CD4-positive, alpha-beta memory T cell (primary cell): ENCODE measurements at regions not wholly inside any gene's neighbourhood (a gene's known extent, or its start where the extent isn't known, plus 50 kb on each side); places are given as distances from the start of the nearest gene placed in this dataset.

Experiments
- CTCF ChIA-PET: fragments of 350-600 bp; sonication (Branson Sonifier 250); formaldehyde crosslinking; loops from one replicate; lab custom pipeline; 2021; ENCODE audit warnings: inconsistent platforms; ENCODE audit not compliant: partially characterized antibody; lab: Charles Lee
- POLR2A ChIA-PET: fragments of 350-600 bp; sonication (Branson Sonifier 250); formaldehyde crosslinking; loops from one replicate; lab custom pipeline; 2021; ENCODE audit not compliant: partially characterized antibody; lab: Charles Lee
- DNase-seq, 5 donors: peaks; one replicate each; pipeline versions ENCODE4 v3.0.0 to v3.0.0-alpha.2; 2020 to 2022; ENCODE audit warnings: mixed read lengths in 1 of 5
- H3K27ac ChIP-seq: one replicate; pipeline ENCODE4 v1.7.0; 2013; ENCODE audit warnings: low read depth, low read length
- H3K27me3 ChIP-seq: 2 replicates; pipeline ENCODE4 v1.7.0; 2013; ENCODE audit warnings: mild to moderate bottlenecking, low read length, moderate library complexity; ENCODE audit not compliant: insufficient read depth
- H3K36me3 ChIP-seq: 2 replicates; pipeline ENCODE4 v1.7.0; 2013; ENCODE audit warnings: mild to moderate bottlenecking, low read length, moderate library complexity; ENCODE audit not compliant: insufficient read depth
- H3K4me1 ChIP-seq: 2 replicates; pipeline ENCODE4 v1.7.0; 2013; ENCODE audit warnings: mild to moderate bottlenecking, low read length, moderate library complexity; ENCODE audit not compliant: insufficient read depth
- H3K4me3 ChIP-seq, 2 donors: one replicate each; pipeline ENCODE4 v1.7.0; 2013; ENCODE audit warnings: low read length in 2 of 2, mild to moderate bottlenecking in 1 of 2
- H3K9me3 ChIP-seq, 2 donors: one replicate each; pipeline ENCODE4 v1.7.0; 2013; ENCODE audit warnings: low read length in 2 of 2, control low read depth in 1 of 2; ENCODE audit not compliant: control insufficient read depth in 1 of 2
- H3K27ac Mint-ChIP-seq, 7 donors: one replicate each; pipeline ENCODE4 v1.8.0; 2020 to 2021; ENCODE audit warnings: mixed read lengths in 7 of 7, mild to moderate bottlenecking in 6 of 7, inconsistent platforms in 3 of 7, moderate library complexity in 3 of 7
- H3K27me3 Mint-ChIP-seq, 2 donors: one replicate each; pipeline ENCODE4 v1.8.0; 2020 to 2021; ENCODE audit warnings: mixed read lengths in 2 of 2
- H3K36me3 Mint-ChIP-seq, 2 donors: one replicate each; pipeline ENCODE4 v1.8.0; 2020 to 2021; ENCODE audit warnings: mixed read lengths in 2 of 2, inconsistent platforms in 1 of 2, mild to moderate bottlenecking in 1 of 2
- H3K4me1 Mint-ChIP-seq, 4 donors: one replicate each; pipeline ENCODE4 v1.8.0; 2020 to 2021; ENCODE audit warnings: mixed read lengths in 4 of 4, mild to moderate bottlenecking in 1 of 4
- H3K4me3 Mint-ChIP-seq, 8 donors: one replicate each; pipeline ENCODE4 v1.8.0; 2020 to 2021; ENCODE audit warnings: mixed read lengths in 8 of 8, mild to moderate bottlenecking in 7 of 8, moderate library complexity in 6 of 8, inconsistent platforms in 3 of 8
- H3K9me3 Mint-ChIP-seq, 8 donors: one replicate each; pipeline ENCODE4 v1.8.0; 2020 to 2021; ENCODE audit warnings: mixed read lengths in 8 of 8, mild to moderate bottlenecking in 5 of 8, inconsistent platforms in 3 of 8, moderate library complexity in 1 of 8
- intact Hi-C: fragments of 100-400 bp; cut with micrococcal nuclease; formaldehyde crosslinking; loops from one replicate; pipeline ENCODE4 v1.15.1; 2023

GRCh38 chrX:114332766-114333165 is 251.1 kb upstream of the HTR2C start:
- Mint-ChIP-seq H3K27me3 (no peaks in the 10 kb centered on the region), H3K9me3 (peaks cover 0 to 5% (median 0%) of the 10 kb centered on the region in 8 donors), H3K27ac (no peak overlapping the region), H3K4me3 (no peak overlapping the region), H3K4me1 (no peaks in the 10 kb centered on the region), H3K36me3 (no peaks in the 10 kb centered on the region)
- no peak overlapping the region for H3K4me3 ChIP-seq
- no peaks in the 10 kb centered on the region for H3K4me1 ChIP-seq
- POLR2A ChIA-PET = no interaction called here
- H3K27ac ChIP-seq = no peak overlapping the region
- no peaks in the 10 kb centered on the region for H3K9me3 ChIP-seq
- no peaks in the 10 kb centered on the region for H3K27me3 ChIP-seq
- no peaks in the 10 kb centered on the region for H3K36me3 ChIP-seq
- CTCF ChIA-PET = no interaction called here
- intact Hi-C loops = no loop called here
- no peak for DNase-seq

GRCh38 chrX:114334473-114334982 is 249.4 kb upstream of the HTR2C start:
- peaks cover 0 to 5% (median 0%) of the 10 kb centered on the region in 8 donors for H3K9me3 Mint-ChIP-seq
- H3K4me1 Mint-ChIP-seq = no peaks in the 10 kb centered on the region
- no peaks in the 10 kb centered on the region for H3K9me3 ChIP-seq
- no peaks in the 10 kb centered on the region for H3K36me3 ChIP-seq
- no peak overlapping the region for H3K4me3 ChIP-seq
- intact Hi-C loops = no loop called here
- H3K27ac ChIP-seq = no peak overlapping the region
- H3K4me1 ChIP-seq = no peaks in the 10 kb centered on the region
- no peaks in the 10 kb centered on the region for H3K36me3 Mint-ChIP-seq
- no peak overlapping the region for H3K4me3 Mint-ChIP-seq
- POLR2A ChIA-PET = no interaction called here
- CTCF ChIA-PET = no interaction called here
- no peak for DNase-seq
- no peaks in the 10 kb centered on the region for H3K27me3 ChIP-seq
- H3K27ac Mint-ChIP-seq = no peak overlapping the region
- H3K27me3 Mint-ChIP-seq = no peaks in the 10 kb centered on the region

- Mint-ChIP-seq H3K27me3 (no peaks in the 10 kb centered on the region), H3K4me1 (no peaks in the 10 kb centered on the region), H3K9me3 (peaks cover 0 to 5% (median 0%) of the 10 kb centered on the region in 8 donors), H3K4me3 (no peak overlapping the region), H3K27ac (no peak overlapping the region), H3K36me3 (no peaks in the 10 kb centered on the region)
- Histone ChIP-seq H3K4me1 (no peaks in the 10 kb centered on the region), H3K4me3 (no peak overlapping the region), H3K9me3 (no peaks in the 10 kb centered on the region), H3K27me3 (no peaks in the 10 kb centered on the region), H3K27ac (no peak overlapping the region), H3K36me3 (no peaks in the 10 kb centered on the region)
- POLR2A ChIA-PET = no interaction called here
- no peak for DNase-seq
- CTCF ChIA-PET = no interaction called here
- intact Hi-C loops = no loop called here
These were observed 245.0 kb upstream of the HTR2C start for GRCh38 chrX:114338870-114339269.

GRCh38 chrX:114344756-114345349 is 239.0 kb upstream of the HTR2C start:
- POLR2A ChIA-PET = no interaction called here
- Mint-ChIP-seq H3K9me3 (no peaks in the 10 kb centered on the region), H3K27me3 (no peaks in the 10 kb centered on the region), H3K27ac (no peak overlapping the region), H3K4me1 (no peaks in the 10 kb centered on the region), H3K4me3 (no peak overlapping the region), H3K36me3 (no peaks in the 10 kb centered on the region)
- no peaks in the 10 kb centered on the region for H3K27me3 ChIP-seq
- peak in 2 of 5 donors; percentile 5 for DNase-seq
- H3K9me3 ChIP-seq = no peaks in the 10 kb centered on the region
- intact Hi-C loops = no loop called here
- no peaks in the 10 kb centered on the region for H3K36me3 ChIP-seq
- no peak overlapping the region for H3K4me3 ChIP-seq
- no peak overlapping the region for H3K27ac ChIP-seq
- CTCF ChIA-PET = no interaction called here
- H3K4me1 ChIP-seq = no peaks in the 10 kb centered on the region

- ChIA-PET CTCF (no interaction called here), POLR2A (no interaction called here)
- H3K36me3 Mint-ChIP-seq = no peaks in the 10 kb centered on the region
- no peaks in the 10 kb centered on the region for H3K4me1 Mint-ChIP-seq
- no peak overlapping the region for H3K27ac Mint-ChIP-seq
- Histone ChIP-seq H3K27ac (no peak overlapping the region), H3K36me3 (no peaks in the 10 kb centered on the region), H3K4me1 (no peaks in the 10 kb centered on the region), H3K9me3 (no peaks in the 10 kb centered on the region), H3K27me3 (no peaks in the 10 kb centered on the region), H3K4me3 (no peak overlapping the region)
- no peak for DNase-seq
- no peaks in the 10 kb centered on the region for H3K27me3 Mint-ChIP-seq
- H3K4me3 Mint-ChIP-seq = no peak overlapping the region
- intact Hi-C loops = no loop called here
- H3K9me3 Mint-ChIP-seq = peaks cover 0 to 4% (median 0%) of the 10 kb centered on the region in 8 donors
These were observed 222.7 kb upstream of the HTR2C start for GRCh38 chrX:114361076-114361725.

GRCh38 chrX:114363346-114363745 is 220.5 kb upstream of the HTR2C start:
- Histone ChIP-seq H3K4me3 (no peak overlapping the region), H3K4me1 (no peaks in the 10 kb centered on the region), H3K36me3 (no peaks in the 10 kb centered on the region), H3K27ac (no peak overlapping the region), H3K9me3 (no peaks in the 10 kb centered on the region), H3K27me3 (no peaks in the 10 kb centered on the region)
- no peak for DNase-seq
- POLR2A ChIA-PET = no interaction called here
- Mint-ChIP-seq H3K4me3 (no peak overlapping the region), H3K27ac (no peak overlapping the region), H3K36me3 (no peaks in the 10 kb centered on the region), H3K4me1 (no peaks in the 10 kb centered on the region), H3K27me3 (no peaks in the 10 kb centered on the region), H3K9me3 (peaks cover 0 to 4% (median 0%) of the 10 kb centered on the region in 8 donors)
- intact Hi-C loops = no loop called here
- CTCF ChIA-PET = no interaction called here

GRCh38 chrX:114365065-114365834 is 218.6 kb upstream of the HTR2C start:
- Histone ChIP-seq H3K9me3 (no peaks in the 10 kb centered on the region), H3K4me1 (no peaks in the 10 kb centered on the region), H3K36me3 (no peaks in the 10 kb centered on the region), H3K4me3 (no peak overlapping the region), H3K27me3 (no peaks in the 10 kb centered on the region), H3K27ac (no peak overlapping the region)
- Mint-ChIP-seq H3K4me1 (no peaks in the 10 kb centered on the region), H3K36me3 (no peaks in the 10 kb centered on the region), H3K4me3 (no peak overlapping the region), H3K9me3 (peaks cover 0 to 5% (median 0%) of the 10 kb centered on the region in 8 donors), H3K27ac (no peak overlapping the region), H3K27me3 (no peaks in the 10 kb centered on the region)
- ChIA-PET CTCF (no interaction called here), POLR2A (no interaction called here)
- intact Hi-C loops = no loop called here
- no peak for DNase-seq
